K562 (cell line): ENCODE measurements at regions not wholly inside any gene's neighbourhood (a gene's known extent, or its start where the extent isn't known, plus 50 kb on each side); places are given as distances from the start of the nearest gene placed in this dataset.

Source experiments
- BRF2 ChIP-seq: IDR thresholded peaks from 3 replicates; pipeline ENCODE4 v1.6.1; 2011; ENCODE audit warnings: borderline replicate concordance, mild to moderate bottlenecking; ENCODE audit not compliant: insufficient read length, insufficient read depth
- CEBPZ ChIP-seq: fragments of 150-350 bp; IDR thresholded peaks from 2 replicates; pipeline ENCODE4 v1.6.1; 2014; ENCODE audit warnings: low read depth, mild to moderate bottlenecking, low read length, borderline replicate concordance
- CTCF ChIP-seq, 3 experiments: IDR thresholded peaks in 2 of 3; conservative IDR thresholded peaks in 1 of 3; 2 replicates each; pipeline ENCODE4 v1.5.1; 2011 to 2012; ENCODE audit warnings: low read length in 3 of 3, mild to moderate bottlenecking in 3 of 3, control low read depth in 2 of 3, improper control_type of control experiment in 1 of 3, inconsistent platforms in 1 of 3, low read depth in 1 of 3, mixed read lengths in 1 of 3, moderate library complexity in 1 of 3; ENCODE audit not compliant: insufficient read depth in 2 of 3
- KAT8 ChIP-seq: fragments of 450-650 bp; IDR thresholded peaks from 2 replicates; pipeline ENCODE4 v1.6.1; 2016; ENCODE audit warnings: low read depth, mild to moderate bottlenecking
- POLR2A ChIP-seq: fragments of 450-650 bp; conservative IDR thresholded peaks from 2 replicates; pipeline ENCODE4 v1.6.1; 2016
- POLR2AphosphoS5 ChIP-seq: IDR thresholded peaks from 2 replicates; pipeline ENCODE4 v1.6.1; 2011; ENCODE audit warnings: mild to moderate bottlenecking, low read depth, low read length, moderate library complexity; ENCODE audit not compliant: control insufficient read depth, insufficient read depth
- ZNF274 ChIP-seq: IDR thresholded peaks from 2 replicates; pipeline ENCODE4 v1.6.1; 2011; ENCODE audit warnings: low read depth, mild to moderate bottlenecking, low read length, moderate library complexity, borderline replicate concordance

- TF ChIP-seq KAT8 (no peak), CTCF (IDR thresholded peaks at IDR 0.05 in 2 of 3, conservative IDR thresholded peaks at IDR 0.05 in 1 of 3; ENCODE audit: insufficient read depth in 2 of 3, low read depth in 1 of 3, low read length in 3 of 3) (no peak), POLR2A (no peak), BRF2 (no peak), CEBPZ (no peak), POLR2AphosphoS5 (no peak), ZNF274 (no peak)
Measured at GRCh38 chr5:92588876-92589275, 992.1 kb downstream of the NR2F1-AS1 start.
